ENCODE measurements at regions not wholly inside any gene's neighbourhood (a gene's known extent, or its start where the extent isn't known, plus 50 kb on each side); places are given as distances from the start of the nearest gene placed in this dataset.

- no peak for DNase-seq
These were observed 171.8 kb upstream of the MVB12B start for GRCh38 chr9:126154869-126155268.

GRCh38 chr9:126155756-126156664 lies 170.6 kb upstream of the MVB12B start:
- no peak for DNase-seq

GRCh38 chr9:126156898-126157297 lies 169.7 kb upstream of the MVB12B start:
- no peak for DNase-seq

GRCh38 chr9:126157423-126157822 lies 169.2 kb upstream of the MVB12B start:
- DNase-seq = no peak

GRCh38 chr9:126157826-126158587 lies 168.6 kb upstream of the MVB12B start:
- DNase-seq = no peak

- DNase-seq = no peak
These were observed 167.8 kb upstream of the MVB12B start for GRCh38 chr9:126158588-126159429.

- DNase-seq = no peak
These were observed 167.1 kb upstream of the MVB12B start for GRCh38 chr9:126159430-126160060.

GRCh38 chr9:126160067-126160853 lies 166.4 kb upstream of the MVB12B start:
- DNase-seq = no peak

- no peak for DNase-seq
These were observed 165.7 kb upstream of the MVB12B start for GRCh38 chr9:126160854-126161329.

GRCh38 chr9:126162611-126163381 lies 163.8 kb upstream of the MVB12B start:
- DNase-seq = no peak

- DNase-seq = no peak
These were observed 161.7 kb upstream of the MVB12B start for GRCh38 chr9:126164796-126165525.

GRCh38 chr9:126165755-126166154 lies 160.9 kb upstream of the MVB12B start:
- DNase-seq = no peak

GRCh38 chr9:126166291-126166690 lies 160.3 kb upstream of the MVB12B start:
- no peak for DNase-seq

- no peak for DNase-seq
These were observed 159.8 kb upstream of the MVB12B start for GRCh38 chr9:126166866-126167265.

- no peak for DNase-seq
These were observed 156.9 kb upstream of the MVB12B start for GRCh38 chr9:126169736-126170135.

- DNase-seq = no peak
These were observed 156.3 kb upstream of the MVB12B start for GRCh38 chr9:126170286-126170823.

GRCh38 chr9:126171641-126172040 lies 155.0 kb upstream of the MVB12B start:
- DNase-seq = no peak

- DNase-seq = no peak
These were observed 153.2 kb upstream of the MVB12B start for GRCh38 chr9:126173401-126173800.

GRCh38 chr9:126173929-126174328 lies 152.7 kb upstream of the MVB12B start:
- DNase-seq = no peak

- DNase-seq = no peak
These were observed 143.4 kb upstream of the MVB12B start for GRCh38 chr9:126183266-126183665.
